Activated naive CD4-positive, alpha-beta T cell treated with anti-CD3 and anti-CD28 coated beads, Interleukin-2, amount 50 U/mL, for 72 hours (primary cell): ENCODE measurements at regions not wholly inside any gene's neighbourhood (a gene's known extent, or its start where the extent isn't known, plus 50 kb on each side); places are given as distances from the start of the nearest gene placed in this dataset.

ENCODE experiments used
- ATAC-seq, 2 donors: fragments of 150-1000 bp; cut with Tn5 transposase; 2 replicates each; pipeline ENCODE4 v1.10.0; 2021; ENCODE audit warnings: mild to moderate bottlenecking in 2 of 2, moderate library complexity in 2 of 2
- DNase-seq, 2 donors: peaks; one replicate each; pipeline ENCODE4 v3.0.0; 2021 to 2022; ENCODE audit warnings: low spot score in 2 of 2
- H3K27ac Mint-ChIP-seq, 2 donors: one replicate each; pipeline ENCODE4 v1.8.0; 2022; ENCODE audit warnings: mild to moderate bottlenecking in 2 of 2, mixed read lengths in 2 of 2
- H3K36me3 Mint-ChIP-seq, 2 donors: one replicate each; pipeline ENCODE4 v1.8.0; 2022; ENCODE audit warnings: mixed read lengths in 2 of 2
- H3K9me3 Mint-ChIP-seq, 2 donors: one replicate each; pipeline ENCODE4 v1.8.0; 2022; ENCODE audit warnings: mixed read lengths in 2 of 2

DNA sequence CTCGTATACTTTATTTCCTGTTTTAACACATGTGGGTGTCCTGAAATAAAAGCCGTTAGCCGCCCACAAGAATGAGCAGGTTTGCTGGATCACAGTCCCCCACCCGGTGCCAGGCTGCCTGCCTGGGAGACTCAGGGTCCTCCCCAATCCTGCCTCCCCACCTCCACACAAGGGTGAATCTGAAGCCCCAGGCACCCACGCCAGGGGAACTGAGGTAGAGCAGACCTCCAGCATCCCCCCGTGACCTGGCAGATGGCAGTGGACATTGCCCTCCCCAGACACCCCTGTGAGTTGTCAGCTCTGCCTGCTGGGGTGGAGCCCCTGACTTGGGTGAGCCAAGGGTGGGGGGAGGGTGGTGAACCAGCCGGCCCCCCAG lies 114.8 kb downstream of the METRNL start:
- no peaks in the 10 kb centered on the region for H3K9me3 Mint-ChIP-seq
- ATAC-seq = peak; percentile 7 to 17
- peak in 1 of 2 donors; percentile 50 for DNase-seq
- H3K27ac Mint-ChIP-seq = no peak overlapping the region
- no peaks in the 10 kb centered on the region for H3K36me3 Mint-ChIP-seq

DNA sequence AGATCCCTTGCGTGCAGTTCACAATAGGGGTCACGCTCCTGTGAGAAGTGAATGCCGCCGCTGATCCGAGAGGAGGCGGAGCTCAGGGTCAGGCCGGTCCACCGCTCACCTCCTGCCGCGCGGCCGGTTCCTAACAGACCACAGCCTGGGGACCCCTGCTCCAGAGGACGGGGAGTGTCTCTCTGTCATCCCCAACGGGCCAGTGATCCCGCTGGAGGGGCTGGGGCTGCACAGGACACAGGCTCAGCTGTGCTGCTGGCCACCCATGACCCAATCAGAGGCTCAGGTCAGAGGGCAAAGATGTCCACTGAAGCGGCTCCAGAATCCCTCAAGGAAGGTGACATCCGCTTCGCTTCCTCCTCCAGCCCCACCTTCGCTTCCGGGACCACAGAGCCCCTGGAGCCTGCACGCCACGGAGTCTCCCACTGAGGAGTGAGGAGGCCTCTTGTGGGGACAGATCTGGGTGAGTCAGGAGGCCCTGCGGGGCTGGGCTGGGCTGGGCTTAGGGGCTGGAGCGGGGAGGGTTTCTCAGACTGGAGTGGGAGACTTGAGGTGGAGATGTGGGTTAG lies 115.4 kb downstream of the METRNL start:
- DNase-seq (peak in 1 of 2 donors; percentile 49), ATAC-seq (no peak)
- Mint-ChIP-seq H3K36me3 (no peaks in the 10 kb centered on the region), H3K27ac (peak overlapping the region in 1 of 2 donors; percentile 41), H3K9me3 (no peaks in the 10 kb centered on the region)

DNA sequence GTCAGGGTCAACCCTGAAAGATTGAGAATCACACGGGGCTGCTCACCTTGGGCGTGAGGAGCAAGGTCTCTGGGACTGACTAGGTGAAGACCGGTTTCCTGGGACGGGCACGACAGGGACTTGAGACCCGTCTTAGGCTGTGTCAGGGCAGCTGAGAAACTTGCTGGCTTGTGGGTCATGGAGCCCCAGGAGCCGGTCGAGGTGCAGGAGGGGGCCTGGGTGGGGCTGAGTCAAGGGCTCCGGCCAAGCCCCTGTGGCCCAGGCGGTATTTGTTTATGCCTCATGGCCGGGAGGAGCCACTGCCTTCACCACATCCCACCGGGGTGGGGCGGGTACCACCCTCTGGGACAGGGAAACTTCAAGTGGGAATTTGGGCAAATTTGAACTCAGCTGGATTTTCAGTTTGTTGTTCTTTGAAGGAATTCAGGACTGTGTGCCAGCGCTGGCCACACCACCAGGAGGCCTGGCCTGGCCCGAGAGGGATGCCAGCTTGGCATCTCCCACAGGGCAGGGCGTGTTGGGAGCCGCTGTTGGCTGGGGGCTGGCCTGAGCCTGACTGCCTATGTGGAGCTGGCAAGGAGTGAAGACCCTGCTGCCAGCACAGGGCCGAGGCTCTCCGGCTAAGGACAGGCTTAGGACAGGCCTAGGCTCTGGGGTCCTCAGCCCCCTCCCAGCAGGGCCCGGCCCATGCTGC lies 116.1 kb downstream of the METRNL start:
- peak; percentile 1 to 53 for DNase-seq
- no peak for ATAC-seq
- Mint-ChIP-seq H3K36me3 (no peaks in the 10 kb centered on the region), H3K27ac (peak overlapping the region in 1 of 2 donors; percentile 41), H3K9me3 (no peaks in the 10 kb centered on the region)

DNA sequence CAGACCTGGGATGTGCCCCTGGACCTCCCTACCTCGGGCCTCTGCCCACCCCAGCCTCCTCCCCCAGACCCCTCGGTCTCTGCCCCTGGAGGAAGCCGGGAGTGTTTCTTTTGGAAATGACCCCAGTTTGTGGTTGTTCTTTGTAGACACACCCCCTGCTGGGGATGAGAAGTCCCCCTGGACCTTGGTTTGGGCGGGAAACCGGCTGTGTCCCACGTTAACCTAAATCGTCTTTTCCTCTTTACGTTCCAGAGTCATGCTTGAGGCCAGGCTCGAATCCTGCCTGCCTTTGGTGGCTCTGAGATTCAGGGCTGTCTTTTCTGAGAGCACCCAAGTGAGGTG lies 116.6 kb downstream of the METRNL start:
- ATAC-seq (no peak), DNase-seq (no peak)
- no peaks in the 10 kb centered on the region for H3K9me3 Mint-ChIP-seq
- no peak overlapping the region for H3K27ac Mint-ChIP-seq
- no peaks in the 10 kb centered on the region for H3K36me3 Mint-ChIP-seq

DNA sequence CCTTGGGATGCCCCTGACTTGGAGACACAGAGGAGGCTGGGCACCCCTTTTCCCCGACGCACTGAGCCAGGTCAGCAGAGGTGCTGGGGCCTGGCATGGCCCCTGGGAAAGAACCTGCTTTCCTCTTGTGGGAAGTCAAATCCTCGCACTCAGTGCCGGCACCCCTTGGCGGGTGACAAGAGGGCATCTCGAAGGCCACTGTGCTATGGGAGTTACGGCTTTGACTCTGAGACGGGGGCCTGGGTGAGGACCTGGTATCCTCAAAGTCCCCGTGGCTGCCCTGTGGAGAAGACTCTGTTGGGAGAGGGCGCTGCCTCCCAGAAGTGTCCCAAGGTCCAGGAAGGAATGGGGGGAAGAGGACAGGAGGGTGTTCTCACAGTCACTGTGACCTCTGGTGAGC lies 117.0 kb downstream of the METRNL start:
- H3K27ac Mint-ChIP-seq = no peak overlapping the region
- ATAC-seq (no peak), DNase-seq (peak in 1 of 2 donors; percentile 54)

DNA sequence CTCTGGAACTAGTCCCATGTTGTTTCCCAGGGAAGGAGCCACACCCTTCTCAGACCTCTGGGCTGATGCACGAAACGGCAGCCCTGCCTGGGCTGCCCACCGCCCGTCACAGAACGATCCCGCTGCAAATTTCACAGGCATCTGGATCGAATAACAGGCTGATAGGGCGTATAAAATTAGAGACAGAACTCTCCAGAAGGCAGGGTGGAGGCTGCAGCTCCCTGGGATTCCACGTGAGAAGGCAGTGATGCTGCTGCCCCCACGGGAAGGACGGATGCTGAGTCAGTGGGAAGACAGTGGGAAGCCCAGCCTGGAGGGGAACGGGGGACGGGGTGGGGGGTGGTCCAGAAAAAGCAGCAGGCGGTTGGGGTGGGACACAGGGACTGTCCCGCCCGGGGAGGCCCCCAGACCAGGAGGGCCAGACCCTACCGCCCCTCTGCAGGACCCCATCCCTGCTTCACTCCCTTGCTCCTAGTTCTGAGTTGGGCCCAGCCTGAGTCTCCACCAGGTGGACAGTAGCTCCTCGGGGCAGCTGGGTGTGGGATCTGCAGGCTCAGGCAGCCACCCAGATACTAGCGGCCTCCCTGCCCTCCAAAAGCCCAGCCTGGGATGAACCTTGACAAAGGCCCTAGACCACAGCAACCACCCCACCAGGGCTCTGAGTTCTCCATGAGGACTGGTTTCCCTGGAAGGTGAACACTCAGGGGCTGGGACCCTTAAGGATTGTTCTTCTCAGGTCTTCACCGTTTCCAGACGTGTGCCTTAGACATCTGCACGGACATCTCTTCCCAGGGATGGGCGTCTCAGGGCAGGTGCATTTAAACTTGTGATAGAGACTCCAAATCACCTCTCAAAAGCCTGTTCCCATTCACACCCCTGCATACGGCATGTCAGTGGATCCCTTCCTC lies 117.8 kb downstream of the METRNL start:
- Mint-ChIP-seq H3K27ac (no peak overlapping the region), H3K9me3 (no peaks in the 10 kb centered on the region)

More for the DNA sequence above, 117.0 kb downstream of the METRNL start:
- H3K36me3 Mint-ChIP-seq = no peaks in the 10 kb centered on the region
- no peaks in the 10 kb centered on the region for H3K9me3 Mint-ChIP-seq

DNA sequence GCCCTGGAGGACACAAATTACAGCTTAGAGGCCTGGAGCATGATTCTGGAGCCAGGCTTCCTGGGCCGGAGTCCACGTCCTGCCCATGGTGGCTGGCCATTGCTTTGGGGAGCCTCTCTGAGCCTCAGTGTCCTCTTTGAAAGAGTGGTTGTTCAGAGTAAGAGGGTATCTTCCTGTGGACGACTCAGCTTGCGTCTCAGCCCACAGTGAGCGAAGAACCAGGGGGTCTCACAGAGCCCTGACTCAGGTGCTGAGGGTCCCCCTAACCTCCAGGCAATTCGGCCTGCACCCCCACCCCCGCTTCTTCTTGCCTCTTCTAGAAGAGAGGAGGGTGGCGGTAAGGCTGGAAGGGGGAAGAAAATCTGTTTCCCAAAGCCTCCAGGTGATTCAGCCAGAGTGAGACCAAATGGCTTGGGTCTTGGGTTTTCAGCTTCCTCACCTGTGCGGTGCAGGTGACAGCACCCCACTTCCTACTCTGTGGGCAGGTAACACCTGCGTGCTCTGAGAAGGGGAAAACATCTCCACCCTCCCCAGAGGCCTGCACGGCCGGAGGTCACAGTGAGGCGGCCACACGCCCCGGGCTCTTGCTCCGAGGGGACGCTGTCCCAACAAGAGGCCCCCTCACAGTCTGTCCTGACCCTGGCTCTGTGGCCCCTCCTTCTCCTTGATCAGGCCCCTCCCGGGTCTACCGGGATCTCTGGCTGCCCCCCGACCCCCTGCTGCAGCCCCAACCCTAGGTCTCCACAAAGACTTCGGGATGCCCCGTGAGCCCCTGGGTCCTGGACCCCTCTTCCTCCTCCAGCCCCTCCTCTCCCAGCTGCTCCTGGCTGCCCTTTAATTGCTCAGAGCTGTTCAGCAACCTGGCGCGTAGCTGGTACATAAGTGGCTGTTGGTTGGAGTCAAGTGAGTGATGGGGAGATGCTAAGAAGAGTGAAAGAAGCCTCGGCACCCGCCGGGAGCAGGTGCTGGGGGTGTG lies 119.2 kb downstream of the METRNL start:
- DNase-seq (peak in 1 of 2 donors; percentile 1), ATAC-seq (no peak)
- no peaks in the 10 kb centered on the region for H3K9me3 Mint-ChIP-seq
- no peaks in the 10 kb centered on the region for H3K36me3 Mint-ChIP-seq
- H3K27ac Mint-ChIP-seq = peak overlapping the region; percentile 65 to 95

More for the DNA sequence above, 117.8 kb downstream of the METRNL start:
- H3K36me3 Mint-ChIP-seq = no peaks in the 10 kb centered on the region
- ATAC-seq (no peak), DNase-seq (peak; percentile 2 to 37)

DNA sequence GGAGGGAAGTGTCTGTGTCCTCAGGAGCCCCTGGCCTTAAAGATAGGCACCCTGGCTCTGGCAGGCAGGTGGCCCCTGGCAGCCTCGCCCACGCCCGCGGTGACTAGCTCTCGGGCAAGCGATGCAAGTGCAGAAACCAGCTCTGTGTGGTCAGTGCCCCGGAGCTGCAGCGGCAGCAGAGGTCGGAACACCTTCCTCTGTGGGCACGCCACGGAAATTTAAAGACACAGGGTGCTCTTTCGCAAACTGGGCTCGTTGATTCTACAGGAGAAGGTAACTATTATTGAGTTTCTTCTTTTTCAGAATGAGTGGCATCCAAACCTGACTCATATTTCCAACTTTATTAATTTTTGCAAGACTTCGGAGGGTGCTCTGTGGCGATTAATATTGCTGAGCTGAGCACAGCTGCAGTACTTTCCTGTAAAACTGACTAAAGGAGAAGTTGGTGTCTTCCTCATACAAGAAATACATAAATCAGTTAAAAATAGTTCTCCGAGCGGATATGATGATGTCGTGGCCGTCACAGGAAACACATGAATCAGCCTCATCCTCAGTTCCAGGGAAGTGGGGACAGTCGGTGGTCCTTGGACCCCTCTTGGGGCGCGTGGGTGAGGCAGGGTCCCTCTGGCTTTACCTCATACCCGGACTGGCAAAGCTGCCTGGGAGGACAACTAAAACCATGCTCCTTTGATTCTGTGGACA lies 120.2 kb downstream of the METRNL start:
- DNase-seq = peak; percentile 57 to 86
- peak; percentile 58 to 64 for ATAC-seq
- Mint-ChIP-seq H3K36me3 (no peaks in the 10 kb centered on the region), H3K27ac (peak overlapping the region; percentile 65 to 95), H3K9me3 (no peaks in the 10 kb centered on the region)

DNA sequence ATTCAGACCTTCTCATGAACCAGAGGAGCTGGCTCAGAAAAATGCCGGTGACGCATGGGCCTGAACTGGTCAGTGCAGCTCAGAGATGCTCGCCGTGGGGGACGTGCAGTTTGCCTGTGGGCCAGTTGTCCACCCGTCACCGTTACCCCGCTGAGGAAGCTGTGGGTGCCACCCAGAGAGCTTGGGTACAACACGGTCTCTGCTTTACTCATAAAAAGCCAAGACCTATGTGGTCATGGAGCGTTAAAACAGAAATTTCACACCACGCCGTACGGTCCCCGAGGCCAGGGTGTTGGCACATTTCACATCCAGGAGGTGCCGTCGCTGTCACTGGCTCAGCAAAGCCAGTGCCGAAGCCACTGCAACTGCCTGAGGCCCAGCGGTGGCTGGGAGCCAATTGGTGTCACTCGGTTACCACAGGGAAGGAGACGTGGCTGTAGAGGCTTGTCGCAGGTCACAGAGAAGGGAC lies 120.9 kb downstream of the METRNL start:
- ATAC-seq (peak; percentile 73 to 82), DNase-seq (peak; percentile 58 to 88)
- Mint-ChIP-seq H3K9me3 (no peaks in the 10 kb centered on the region), H3K36me3 (no peaks in the 10 kb centered on the region), H3K27ac (peak overlapping the region; percentile 65 to 95)

DNA sequence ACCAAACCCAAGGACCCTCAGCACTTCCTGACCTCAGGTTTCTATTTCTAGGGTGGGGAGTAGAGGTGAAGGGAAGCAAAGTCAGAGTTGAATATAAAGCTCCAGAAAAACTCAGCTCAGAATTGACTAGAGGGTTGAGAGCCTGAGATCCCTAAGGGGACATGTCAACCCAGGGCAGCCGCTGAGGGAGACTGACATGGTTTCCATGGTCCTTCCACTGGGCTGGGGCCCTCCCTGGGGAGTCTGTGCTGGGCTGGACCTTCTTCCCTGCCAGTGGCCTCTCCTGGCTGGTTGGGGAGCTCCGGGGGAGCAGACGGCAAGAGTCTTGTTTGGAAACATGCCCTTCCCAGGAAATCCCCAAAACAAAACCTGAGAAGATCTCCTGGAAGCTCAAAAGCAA lies 121.3 kb downstream of the METRNL start:
- Mint-ChIP-seq H3K36me3 (no peaks in the 10 kb centered on the region), H3K27ac (peak overlapping the region in 1 of 2 donors; percentile 95), H3K9me3 (no peaks in the 10 kb centered on the region)
- no peak for DNase-seq
- no peak for ATAC-seq

DNA sequence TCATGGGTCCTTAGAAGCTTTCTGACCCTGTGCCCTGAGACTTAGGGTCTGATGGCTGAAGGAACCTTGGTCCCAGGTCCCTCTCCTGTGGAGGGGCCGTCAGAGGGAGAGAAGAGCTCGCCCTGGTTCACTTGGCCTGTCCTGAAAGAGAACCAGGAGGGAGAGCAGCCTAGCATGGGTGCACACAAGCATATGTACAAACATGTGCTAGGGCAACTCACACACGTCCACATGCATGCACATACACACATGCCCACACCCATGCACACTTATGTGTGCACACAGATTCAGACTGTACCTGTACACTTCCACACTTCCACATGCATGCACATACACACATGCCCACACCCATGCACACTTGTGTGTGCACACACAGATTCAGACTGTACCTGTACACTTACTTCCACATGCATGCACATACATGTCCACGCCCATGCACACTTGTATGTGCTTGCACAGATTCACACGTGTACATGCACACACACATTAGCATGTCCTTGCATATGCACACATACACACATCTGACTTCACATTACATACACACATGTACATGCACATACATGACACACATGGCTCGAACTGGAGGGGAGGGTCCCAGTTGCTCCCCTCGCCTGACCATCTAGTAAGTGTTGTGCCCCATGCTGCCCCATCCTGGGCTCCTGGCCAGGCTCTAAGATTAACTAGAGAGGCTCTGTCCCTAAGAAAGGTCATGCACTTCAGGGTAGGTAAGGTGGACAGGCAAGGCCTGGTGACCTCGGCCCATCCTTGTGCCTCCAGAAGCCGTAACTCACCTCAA lies 122.0 kb downstream of the METRNL start:
- no peak overlapping the region for H3K27ac Mint-ChIP-seq
- H3K36me3 Mint-ChIP-seq = no peaks in the 10 kb centered on the region
- no peaks in the 10 kb centered on the region for H3K9me3 Mint-ChIP-seq
- ATAC-seq (no peak), DNase-seq (peak; percentile 3 to 40)

DNA sequence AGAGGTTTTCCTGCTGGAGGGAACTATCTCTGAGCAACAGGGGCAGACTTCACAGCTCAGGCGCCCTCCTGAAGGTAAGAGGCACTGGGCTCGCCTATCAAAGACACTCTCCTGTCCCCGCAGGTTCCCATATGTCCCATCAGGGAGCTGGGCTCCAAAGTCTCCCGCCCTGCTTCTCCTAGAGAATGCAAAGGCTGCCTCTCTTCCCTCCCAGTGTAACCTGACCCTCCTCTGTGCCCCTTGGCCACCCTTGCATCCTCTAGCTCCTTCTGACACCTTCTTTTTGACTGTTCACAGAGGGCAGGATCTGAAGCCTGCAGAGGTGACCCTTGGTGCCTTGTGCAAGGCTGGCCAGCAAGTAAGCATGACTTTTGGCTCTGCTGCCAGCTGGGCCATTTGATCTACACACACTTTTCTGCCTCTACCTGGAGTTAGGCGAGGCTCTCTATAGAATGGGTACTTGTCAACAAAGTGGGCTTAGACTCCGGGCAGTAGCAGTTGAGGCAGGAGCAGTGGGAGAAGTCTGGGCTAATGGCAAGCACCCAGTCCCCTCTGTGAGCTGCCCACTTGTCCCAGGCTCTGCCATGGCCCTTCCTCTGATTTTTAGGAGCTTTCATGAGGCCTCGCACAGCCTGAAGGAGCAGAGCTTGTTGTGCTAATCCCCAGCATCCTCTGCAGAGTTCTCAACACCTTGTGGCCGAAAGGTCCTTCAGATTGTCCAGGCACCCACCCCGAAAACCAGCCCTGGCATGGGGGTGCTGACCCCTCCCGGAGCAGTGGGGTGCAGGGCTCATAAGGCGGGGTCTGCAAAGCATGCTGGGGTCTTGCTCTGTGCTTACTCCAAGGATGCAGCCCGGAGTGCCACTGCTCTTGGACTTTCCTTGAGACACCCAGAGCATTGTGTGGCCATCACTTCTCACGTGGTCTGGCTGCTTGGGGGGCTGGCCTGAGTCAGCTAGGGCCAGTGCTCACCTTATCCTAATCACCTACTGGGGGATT lies 122.9 kb downstream of the METRNL start:
- peak; percentile 1 to 53 for DNase-seq
- no peak overlapping the region for H3K27ac Mint-ChIP-seq
- no peaks in the 10 kb centered on the region for H3K36me3 Mint-ChIP-seq
- no peaks in the 10 kb centered on the region for H3K9me3 Mint-ChIP-seq
- ATAC-seq = no peak

DNA sequence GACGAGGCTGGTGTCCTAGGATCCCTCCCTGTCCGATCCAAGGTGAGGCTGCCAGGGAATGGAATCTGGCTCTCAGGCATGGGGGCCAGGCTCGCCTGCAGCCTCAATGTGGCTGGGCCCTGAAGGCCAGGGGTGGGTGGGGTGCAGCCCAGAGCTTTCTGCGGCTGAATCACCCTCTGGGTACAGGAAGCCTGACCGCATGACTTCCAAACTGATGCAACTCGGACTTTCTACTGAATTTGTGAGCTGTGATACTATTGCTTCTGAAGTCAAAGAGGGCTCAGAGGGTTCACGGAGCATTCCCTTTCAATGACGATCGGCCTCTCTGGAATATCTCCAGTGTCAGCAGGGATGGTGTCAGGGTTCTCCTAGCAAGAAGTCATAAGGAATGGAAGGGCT lies 123.7 kb downstream of the METRNL start:
- no peaks in the 10 kb centered on the region for H3K36me3 Mint-ChIP-seq
- no peak overlapping the region for H3K27ac Mint-ChIP-seq
- H3K9me3 Mint-ChIP-seq = no peaks in the 10 kb centered on the region
- DNase-seq (peak in 1 of 2 donors; percentile 1), ATAC-seq (no peak)
